ENCODE measurements at regions not wholly inside any gene's neighbourhood (a gene's known extent, or its start where the extent isn't known, plus 50 kb on each side); places are given as distances from the start of the nearest gene placed in this dataset.

- no peak for DNase-seq (ENCODE audit: low read depth)
Measured at GRCh38 chr3:31462050-31462569, 70.6 kb upstream of the STT3B start.

DNA sequence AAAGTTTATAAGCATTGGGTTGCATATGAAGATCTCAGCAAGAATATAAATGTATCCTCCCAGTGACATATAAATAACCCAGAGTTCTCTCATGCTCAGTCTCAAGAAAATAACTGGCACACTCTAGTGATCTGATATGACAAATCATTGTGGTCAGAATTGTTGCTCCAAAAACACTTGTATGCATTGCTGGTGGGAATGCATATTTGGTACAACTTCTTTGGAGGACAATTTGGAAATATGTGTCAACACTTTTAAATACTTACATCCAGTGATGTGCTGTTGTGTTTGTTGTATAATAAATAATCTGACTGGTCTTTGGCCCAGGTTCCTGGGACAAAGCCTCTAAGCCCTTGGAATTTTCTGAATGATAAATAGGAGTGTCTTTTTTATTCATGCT, 66.7 kb upstream of the STT3B start:
- no peak for DNase-seq (ENCODE audit: low read depth)

- no peak for DNase-seq (ENCODE audit: low read depth)
Measured at GRCh38 chr3:31466866-31467265, 65.9 kb upstream of the STT3B start.

- DNase-seq (ENCODE audit: low read depth), result no peak
Measured at GRCh38 chr3:31468433-31468832, 64.3 kb upstream of the STT3B start.

- DNase-seq (ENCODE audit: low read depth), result no peak
Measured at GRCh38 chr3:31469385-31469784, 63.3 kb upstream of the STT3B start.

- peak; percentile 22 for DNase-seq (ENCODE audit: low read depth)
Measured at GRCh38 chr3:31472479-31473390, 60.0 kb upstream of the STT3B start.

- no peak for DNase-seq (ENCODE audit: low read depth)
Measured at GRCh38 chr3:31476209-31476608, 56.5 kb upstream of the STT3B start.

DNA sequence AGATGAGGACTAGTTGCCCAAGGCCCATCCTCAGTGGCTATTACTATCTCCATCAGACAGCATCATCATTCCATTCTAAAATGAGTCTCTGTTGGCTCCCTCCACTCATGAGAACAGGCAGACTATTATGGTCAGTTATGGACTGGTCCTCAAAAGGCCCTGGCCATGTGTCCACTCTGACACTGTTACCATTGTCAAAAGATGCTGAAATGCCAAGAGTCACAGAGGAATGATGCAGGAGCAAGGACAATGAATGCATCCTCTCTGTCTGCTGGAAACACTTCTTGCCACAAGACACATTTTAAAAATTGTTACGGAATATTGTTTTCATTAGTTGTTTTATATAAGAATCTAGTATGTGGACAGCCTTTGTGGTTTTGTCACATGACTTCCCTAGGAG, 53.3 kb upstream of the STT3B start:
- DNase-seq (ENCODE audit: low read depth), result no peak

GRCh38 chr3:31481697-31482096, 51.0 kb upstream of the STT3B start:
- DNase-seq (ENCODE audit: low read depth), result no peak

GRCh38 chr3:31482493-31483200, 50.1 kb upstream of the STT3B start:
- no peak for DNase-seq (ENCODE audit: low read depth)
